DOHH2 (cell line): ENCODE measurements at regions not wholly inside any gene's neighbourhood (a gene's known extent, or its start where the extent isn't known, plus 50 kb on each side); places are given as distances from the start of the nearest gene placed in this dataset.

Experiments used
- H3F3A ChIP-seq: fragments of 200-600 bp; sonication (generic), shearing (Covaris generic); 2 replicates; pipeline ENCODE4 v1.6.0; 2016; ENCODE audit warnings: antibody characterized with exemption, mild to moderate bottlenecking; ENCODE audit not compliant: control insufficient read depth, insufficient read depth
- H3K27ac ChIP-seq: fragments of 200-600 bp; sonication (generic); 2 replicates; pipeline ENCODE4 v1.5.1; 2014; ENCODE audit warnings: low read depth, mild to moderate bottlenecking, low read length, moderate library complexity
- H3K27me3 ChIP-seq: fragments of 200-600 bp; sonication (generic); 2 replicates; pipeline ENCODE4 v1.6.1; 2014; ENCODE audit warnings: mild to moderate bottlenecking, low read length, mixed read lengths; ENCODE audit not compliant: control insufficient read depth
- H3K36me3 ChIP-seq: fragments of 200-600 bp; sonication (generic); 2 replicates; pipeline ENCODE4 v1.6.1; 2014; ENCODE audit warnings: mild to moderate bottlenecking, low read length, moderate library complexity, mixed read lengths; ENCODE audit not compliant: control insufficient read depth
- H3K4me1 ChIP-seq: fragments of 200-600 bp; sonication (generic); 2 replicates; pipeline ENCODE4 v1.6.1; 2014; ENCODE audit warnings: mild to moderate bottlenecking, low read length, mixed read lengths; ENCODE audit not compliant: control insufficient read depth
- H3K4me2 ChIP-seq: fragments of 200-600 bp; sonication (generic); 2 replicates; pipeline ENCODE4 v1.6.0; 2014; ENCODE audit warnings: mild to moderate bottlenecking, low read length, moderate library complexity
- H3K4me3 ChIP-seq: fragments of 200-600 bp; sonication (generic); 2 replicates; pipeline ENCODE4 v1.5.1; 2014; ENCODE audit warnings: mild to moderate bottlenecking, low read length, mixed read lengths
- H3K79me2 ChIP-seq: fragments of 200-600 bp; sonication (generic); 2 replicates; pipeline ENCODE4 v1.6.1; 2014; ENCODE audit warnings: mild to moderate bottlenecking, low read length, mixed read lengths; ENCODE audit not compliant: control insufficient read depth
- H3K9me2 ChIP-seq: fragments of 200-600 bp; sonication (generic); replicated peaks from 2 replicates; pipeline ENCODE4 v1.6.1; 2014; ENCODE audit warnings: mild to moderate bottlenecking, low read length, mixed read lengths; ENCODE audit not compliant: control insufficient read depth
- H3K9me3 ChIP-seq: fragments of 200-600 bp; sonication (generic); 2 replicates; pipeline ENCODE4 v1.6.1; 2014; ENCODE audit warnings: antibody characterized with exemption, low read length, mixed read lengths; ENCODE audit not compliant: control insufficient read depth, insufficient read depth
- H4K20me1 ChIP-seq: fragments of 200-600 bp; sonication (generic); 2 replicates; pipeline ENCODE4 v1.6.0; 2014; ENCODE audit warnings: low read depth, mild to moderate bottlenecking, antibody characterized with exemption, low read length, moderate library complexity; ENCODE audit not compliant: control insufficient read depth, insufficient read depth
- EZH2phosphoT487 ChIP-seq: fragments of 200-600 bp; sonication (generic); IDR thresholded peaks from 2 replicates; pipeline ENCODE4 v1.6.1; 2017; ENCODE audit warnings: borderline replicate concordance, mild to moderate bottlenecking, antibody characterized with exemption, low read length, moderate library complexity, mixed read lengths
- TF ChIP-seq, protein P1 (sequence below): fragments of 200-600 bp; sonication (generic); IDR thresholded peaks from one replicate; pipeline ENCODE4 v1.5.1; 2014; ENCODE audit warnings: antibody characterized with exemption, mild to moderate bottlenecking, low read depth, low read length; ENCODE audit not compliant: poor library complexity, severe bottlenecking

DNA sequence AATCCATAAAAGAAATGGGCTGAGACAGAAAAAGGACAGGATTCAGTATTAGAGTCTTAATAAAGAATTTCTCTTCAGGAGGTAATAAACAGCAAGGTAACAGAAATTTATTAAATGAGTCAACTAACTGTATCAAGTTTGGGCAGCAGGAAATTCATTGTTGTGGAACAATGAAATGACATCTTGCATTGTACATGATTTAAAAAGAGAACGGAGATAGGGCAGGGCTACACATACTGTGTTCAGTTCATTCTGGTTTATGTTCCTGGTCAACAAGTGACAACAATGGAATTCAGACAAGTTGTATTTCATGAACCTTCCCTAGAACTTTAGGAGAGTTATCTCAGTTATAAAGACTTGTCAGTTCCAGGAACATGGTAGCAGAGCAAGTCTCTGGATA lies 961.3 kb downstream of the SOCS6 start:
- no peak overlapping the region for H3K4me2 ChIP-seq
- H4K20me1 ChIP-seq = no peaks in the 10 kb centered on the region
- no peaks in the 10 kb centered on the region for H3K36me3 ChIP-seq
- H3K9me2 ChIP-seq = no peaks in the 10 kb centered on the region
- TF ChIP-seq EZH2phosphoT487 = no peak
- TF ChIP-seq, protein P1, sequence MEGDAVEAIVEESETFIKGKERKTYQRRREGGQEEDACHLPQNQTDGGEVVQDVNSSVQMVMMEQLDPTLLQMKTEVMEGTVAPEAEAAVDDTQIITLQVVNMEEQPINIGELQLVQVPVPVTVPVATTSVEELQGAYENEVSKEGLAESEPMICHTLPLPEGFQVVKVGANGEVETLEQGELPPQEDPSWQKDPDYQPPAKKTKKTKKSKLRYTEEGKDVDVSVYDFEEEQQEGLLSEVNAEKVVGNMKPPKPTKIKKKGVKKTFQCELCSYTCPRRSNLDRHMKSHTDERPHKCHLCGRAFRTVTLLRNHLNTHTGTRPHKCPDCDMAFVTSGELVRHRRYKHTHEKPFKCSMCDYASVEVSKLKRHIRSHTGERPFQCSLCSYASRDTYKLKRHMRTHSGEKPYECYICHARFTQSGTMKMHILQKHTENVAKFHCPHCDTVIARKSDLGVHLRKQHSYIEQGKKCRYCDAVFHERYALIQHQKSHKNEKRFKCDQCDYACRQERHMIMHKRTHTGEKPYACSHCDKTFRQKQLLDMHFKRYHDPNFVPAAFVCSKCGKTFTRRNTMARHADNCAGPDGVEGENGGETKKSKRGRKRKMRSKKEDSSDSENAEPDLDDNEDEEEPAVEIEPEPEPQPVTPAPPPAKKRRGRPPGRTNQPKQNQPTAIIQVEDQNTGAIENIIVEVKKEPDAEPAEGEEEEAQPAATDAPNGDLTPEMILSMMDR = no peak
- H3K9me3 ChIP-seq = no peaks in the 10 kb centered on the region
- H3K4me1 ChIP-seq = no peaks in the 10 kb centered on the region
- H3K79me2 ChIP-seq = no peaks in the 10 kb centered on the region
- no peaks in the 10 kb centered on the region for H3K27me3 ChIP-seq
- H3F3A ChIP-seq = no peaks in the 10 kb centered on the region
- H3K27ac ChIP-seq = no peak overlapping the region
- no peak overlapping the region for H3K4me3 ChIP-seq

DNA sequence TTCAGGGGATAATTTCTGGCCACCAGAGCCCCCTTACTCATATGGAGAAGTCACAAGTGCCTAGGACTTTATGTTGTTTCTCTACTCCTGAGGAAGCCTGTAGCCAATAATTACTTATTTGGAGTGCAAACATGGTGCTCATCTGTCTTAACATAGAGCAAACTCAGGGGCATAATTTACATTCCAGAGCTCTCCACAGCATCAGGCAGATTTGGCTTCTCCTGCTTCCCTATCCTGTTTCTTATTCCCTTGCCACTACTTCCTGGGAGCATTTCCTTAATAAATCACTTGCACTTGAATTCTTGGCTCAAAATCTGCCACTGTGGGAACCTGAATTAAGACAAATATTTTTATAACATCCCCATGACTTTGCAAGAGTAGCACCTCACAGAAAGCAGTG lies 960.9 kb downstream of the SOCS6 start:
- no peak overlapping the region for H3K4me3 ChIP-seq
- no peak for TF ChIP-seq EZH2phosphoT487
- TF ChIP-seq, protein P1 = no peak
- no peaks in the 10 kb centered on the region for H3K36me3 ChIP-seq
- H3K27ac ChIP-seq = no peak overlapping the region
- no peaks in the 10 kb centered on the region for H3K79me2 ChIP-seq
- H3K4me1 ChIP-seq = no peaks in the 10 kb centered on the region
- H4K20me1 ChIP-seq = no peaks in the 10 kb centered on the region
- no peak overlapping the region for H3K4me2 ChIP-seq
- H3F3A ChIP-seq = no peaks in the 10 kb centered on the region
- no peaks in the 10 kb centered on the region for H3K9me2 ChIP-seq
- H3K27me3 ChIP-seq = no peaks in the 10 kb centered on the region
- H3K9me3 ChIP-seq = no peaks in the 10 kb centered on the region

DNA sequence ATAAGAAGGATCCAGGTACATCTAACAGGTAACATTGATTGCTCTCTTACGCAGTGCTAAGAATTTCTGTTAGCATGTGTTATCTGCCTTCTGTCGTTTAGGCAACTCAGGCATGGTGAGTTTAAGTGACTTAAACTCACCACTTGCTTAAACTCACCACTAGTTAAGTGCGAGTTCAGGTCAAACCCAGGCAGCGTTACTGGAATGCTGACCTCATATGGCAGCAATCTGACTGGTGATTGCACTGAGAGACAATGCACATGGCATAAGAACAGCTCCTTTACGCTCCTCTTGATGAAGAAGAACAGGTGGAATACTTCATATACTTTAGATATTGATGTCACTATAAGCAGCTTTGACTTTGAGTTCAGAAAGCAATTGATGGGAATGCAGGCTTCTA lies 954.1 kb downstream of the SOCS6 start:
- H3K27ac ChIP-seq = no peak overlapping the region
- no peaks in the 10 kb centered on the region for H3K4me1 ChIP-seq
- no peaks in the 10 kb centered on the region for H3K27me3 ChIP-seq
- H3F3A ChIP-seq = no peaks in the 10 kb centered on the region
- H3K4me2 ChIP-seq = no peak overlapping the region
- H3K36me3 ChIP-seq = no peaks in the 10 kb centered on the region
- no peaks in the 10 kb centered on the region for H3K9me2 ChIP-seq
- no peaks in the 10 kb centered on the region for H4K20me1 ChIP-seq
- TF ChIP-seq EZH2phosphoT487 = no peak
- TF ChIP-seq, protein P1 = no peak
- H3K4me3 ChIP-seq = no peak overlapping the region
- H3K79me2 ChIP-seq = no peaks in the 10 kb centered on the region
- H3K9me3 ChIP-seq = no peaks in the 10 kb centered on the region
